Panc1 (cell line): ENCODE measurements at regions not wholly inside any gene's neighbourhood (a gene's known extent, or its start where the extent isn't known, plus 50 kb on each side); places are given as distances from the start of the nearest gene placed in this dataset.

Experiments
- ATAC-seq: fragments of 200-7000 bp; cut with Tn5 transposase; 2 replicates; pipeline ENCODE4 v1.9.1; 2020; ENCODE audit warnings: mild to moderate bottlenecking, moderate library complexity
- BruUV-seq: library from RNA; stranded (reverse); fragments of 400-500 nt; replicated peaks from 2 replicates; lab custom pipeline; 2021; lab: Mats Ljungman, UMichigan
- CTCF ChIA-PET: fragments of 300-600 bp; sonication (Branson Sonifier 250); formaldehyde crosslinking; loops from one replicate; lab custom pipeline; 2022; ENCODE audit warnings: antibody characterized with exemption; lab: Charles Lee
- POLR2A ChIA-PET: fragments of 300-600 bp; sonication (Branson Sonifier 250); formaldehyde crosslinking; loops from one replicate; lab custom pipeline; 2022; ENCODE audit warnings: antibody characterized with exemption; lab: Charles Lee
- DNase-seq: peaks from one replicate; pipeline ENCODE4 v3.0.0-alpha.2; 2010; ENCODE audit warnings: low read depth, low spot score
- H3K27ac ChIP-seq: 2 replicates; pipeline ENCODE4 v1.5.1; 2011; ENCODE audit warnings: mild to moderate bottlenecking, low read length, inconsistent platforms
- H3K27me3 ChIP-seq: fragments of 200-500 bp; sonication (Bioruptor generic); 2 replicates; pipeline ENCODE4 v1.6.0; 2014; ENCODE audit warnings: low read length, inconsistent platforms; ENCODE audit not compliant: control insufficient read depth, insufficient read depth
- H3K36me3 ChIP-seq: fragments of 200-500 bp; sonication (Bioruptor generic); 2 replicates; pipeline ENCODE4 v1.5.1; 2014; ENCODE audit warnings: inconsistent platforms, mild to moderate bottlenecking, low read length, moderate library complexity; ENCODE audit not compliant: control insufficient read depth, insufficient read depth
- H3K4me1 ChIP-seq: 2 replicates; pipeline ENCODE4 v1.5.1; 2011; ENCODE audit warnings: inconsistent platforms, mild to moderate bottlenecking, low read length, moderate library complexity; ENCODE audit not compliant: control insufficient read depth, insufficient read depth
- H3K4me3 ChIP-seq, 2 experiments: 2 replicates each; pipeline ENCODE4 v1.5.1; 2011 to 2012; ENCODE audit warnings: low read depth in 2 of 2, low read length in 2 of 2, mild to moderate bottlenecking in 2 of 2, inconsistent platforms in 1 of 2, moderate library complexity in 1 of 2
- H3K9me3 ChIP-seq: fragments of 200-500 bp; sonication (Bioruptor generic); 2 replicates; pipeline ENCODE4 v1.5.1; 2014; ENCODE audit warnings: low read depth, mild to moderate bottlenecking, inconsistent platforms, low read length, moderate library complexity; ENCODE audit not compliant: control insufficient read depth, insufficient read depth
- POLR2AphosphoS5 ChIP-seq: IDR thresholded peaks from 2 replicates; pipeline ENCODE4 v1.6.1; 2012; ENCODE audit warnings: mild to moderate bottlenecking, low read depth, low read length, moderate library complexity
- SIN3A ChIP-seq: IDR thresholded peaks from 2 replicates; pipeline ENCODE4 v1.6.1; 2012; ENCODE audit warnings: low read depth, mild to moderate bottlenecking, low read length, moderate library complexity, borderline replicate concordance; ENCODE audit not compliant: insufficient read depth
- TCF7L2 ChIP-seq: IDR thresholded peaks from 2 replicates; pipeline ENCODE4 v1.6.1; 2011; ENCODE audit warnings: mild to moderate bottlenecking, low read depth, low read length, inconsistent platforms
- in situ Hi-C: cut with HindIII; loops from 2 replicates; pipeline ENCODE4 v1.10.0; 2016; ENCODE audit warnings: low sequenced_read_pairs, low pct_unique_long_range_greater_than_20kb
- intact Hi-C: fragments of 100-400 bp; cut with micrococcal nuclease; formaldehyde crosslinking; loops from one replicate; pipeline ENCODE4 v1.10.0; 2022; ENCODE audit not compliant: unreplicated experiment
- TF ChIP-seq, protein P1 (sequence below): fragments of 450-650 bp; IDR thresholded peaks from 2 replicates; pipeline ENCODE4 v1.5.1; 2017; ENCODE audit warnings: mild to moderate bottlenecking
- TF ChIP-seq, protein P2 (sequence below), 2 experiments: IDR thresholded peaks; 2 replicates each; pipeline ENCODE4 v1.6.1; 2011 to 2012; ENCODE audit warnings: low read depth in 2 of 2, control low read depth in 1 of 2, low read length in 1 of 2, mild to moderate bottlenecking in 1 of 2, moderate library complexity in 1 of 2; ENCODE audit not compliant: insufficient read depth in 1 of 2

DNA sequence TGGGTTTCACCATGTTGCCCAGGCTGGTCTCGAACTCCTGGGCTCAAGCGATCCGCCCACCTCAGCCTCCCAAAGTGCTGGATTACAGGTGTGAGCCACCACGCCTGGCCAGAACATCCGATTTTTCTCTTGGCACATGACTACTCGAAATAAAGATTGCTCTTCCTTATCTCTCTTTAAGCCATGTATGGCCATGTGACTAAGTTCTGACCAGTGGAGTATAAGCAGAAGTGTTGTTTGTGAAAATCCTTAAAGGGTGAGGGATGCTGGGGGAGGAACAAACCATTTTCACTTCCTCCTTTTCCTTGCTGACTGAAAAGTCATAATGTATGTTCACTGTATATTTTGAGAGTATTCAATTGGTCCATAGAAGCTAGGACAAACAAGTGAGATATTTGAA, 50.7 kb upstream of the ATF7IP start:
- Histone ChIP-seq H3K36me3 (no peaks in the 10 kb centered on the region), H3K27ac (no peak overlapping the region), H3K4me1 (no peaks in the 10 kb centered on the region), H3K9me3 (no peaks in the 10 kb centered on the region), H3K4me3 (no peak overlapping the region), H3K27me3 (no peaks in the 10 kb centered on the region)
- in situ Hi-C loops: no loop called here
- ATAC-seq (no peak), DNase-seq (no peak)
- CTCF ChIA-PET: no interaction called here
- POLR2A ChIA-PET: no interaction called here
- no TSS peak for BruUV-seq
- TF ChIP-seq SIN3A (no peak), TCF7L2 (no peak), POLR2AphosphoS5 (no peak)
- TF ChIP-seq, protein P1, sequence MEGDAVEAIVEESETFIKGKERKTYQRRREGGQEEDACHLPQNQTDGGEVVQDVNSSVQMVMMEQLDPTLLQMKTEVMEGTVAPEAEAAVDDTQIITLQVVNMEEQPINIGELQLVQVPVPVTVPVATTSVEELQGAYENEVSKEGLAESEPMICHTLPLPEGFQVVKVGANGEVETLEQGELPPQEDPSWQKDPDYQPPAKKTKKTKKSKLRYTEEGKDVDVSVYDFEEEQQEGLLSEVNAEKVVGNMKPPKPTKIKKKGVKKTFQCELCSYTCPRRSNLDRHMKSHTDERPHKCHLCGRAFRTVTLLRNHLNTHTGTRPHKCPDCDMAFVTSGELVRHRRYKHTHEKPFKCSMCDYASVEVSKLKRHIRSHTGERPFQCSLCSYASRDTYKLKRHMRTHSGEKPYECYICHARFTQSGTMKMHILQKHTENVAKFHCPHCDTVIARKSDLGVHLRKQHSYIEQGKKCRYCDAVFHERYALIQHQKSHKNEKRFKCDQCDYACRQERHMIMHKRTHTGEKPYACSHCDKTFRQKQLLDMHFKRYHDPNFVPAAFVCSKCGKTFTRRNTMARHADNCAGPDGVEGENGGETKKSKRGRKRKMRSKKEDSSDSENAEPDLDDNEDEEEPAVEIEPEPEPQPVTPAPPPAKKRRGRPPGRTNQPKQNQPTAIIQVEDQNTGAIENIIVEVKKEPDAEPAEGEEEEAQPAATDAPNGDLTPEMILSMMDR: no peak
- TF ChIP-seq, protein P2, sequence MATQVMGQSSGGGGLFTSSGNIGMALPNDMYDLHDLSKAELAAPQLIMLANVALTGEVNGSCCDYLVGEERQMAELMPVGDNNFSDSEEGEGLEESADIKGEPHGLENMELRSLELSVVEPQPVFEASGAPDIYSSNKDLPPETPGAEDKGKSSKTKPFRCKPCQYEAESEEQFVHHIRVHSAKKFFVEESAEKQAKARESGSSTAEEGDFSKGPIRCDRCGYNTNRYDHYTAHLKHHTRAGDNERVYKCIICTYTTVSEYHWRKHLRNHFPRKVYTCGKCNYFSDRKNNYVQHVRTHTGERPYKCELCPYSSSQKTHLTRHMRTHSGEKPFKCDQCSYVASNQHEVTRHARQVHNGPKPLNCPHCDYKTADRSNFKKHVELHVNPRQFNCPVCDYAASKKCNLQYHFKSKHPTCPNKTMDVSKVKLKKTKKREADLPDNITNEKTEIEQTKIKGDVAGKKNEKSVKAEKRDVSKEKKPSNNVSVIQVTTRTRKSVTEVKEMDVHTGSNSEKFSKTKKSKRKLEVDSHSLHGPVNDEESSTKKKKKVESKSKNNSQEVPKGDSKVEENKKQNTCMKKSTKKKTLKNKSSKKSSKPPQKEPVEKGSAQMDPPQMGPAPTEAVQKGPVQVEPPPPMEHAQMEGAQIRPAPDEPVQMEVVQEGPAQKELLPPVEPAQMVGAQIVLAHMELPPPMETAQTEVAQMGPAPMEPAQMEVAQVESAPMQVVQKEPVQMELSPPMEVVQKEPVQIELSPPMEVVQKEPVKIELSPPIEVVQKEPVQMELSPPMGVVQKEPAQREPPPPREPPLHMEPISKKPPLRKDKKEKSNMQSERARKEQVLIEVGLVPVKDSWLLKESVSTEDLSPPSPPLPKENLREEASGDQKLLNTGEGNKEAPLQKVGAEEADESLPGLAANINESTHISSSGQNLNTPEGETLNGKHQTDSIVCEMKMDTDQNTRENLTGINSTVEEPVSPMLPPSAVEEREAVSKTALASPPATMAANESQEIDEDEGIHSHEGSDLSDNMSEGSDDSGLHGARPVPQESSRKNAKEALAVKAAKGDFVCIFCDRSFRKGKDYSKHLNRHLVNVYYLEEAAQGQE (IDR thresholded peaks at IDR 0.05; ENCODE audit: insufficient read depth in 1 of 2, low read depth in 2 of 2, low read length in 1 of 2): no peak
- intact Hi-C loops: no loop called here

- Histone ChIP-seq H3K36me3 (no peaks in the 10 kb centered on the region), H3K4me3 (no peak overlapping the region), H3K9me3 (no peaks in the 10 kb centered on the region), H3K27me3 (no peaks in the 10 kb centered on the region), H3K27ac (no peak overlapping the region), H3K4me1 (no peaks in the 10 kb centered on the region)
- BruUV-seq: no TSS peak
- ChIA-PET CTCF (no interaction called here), POLR2A (no interaction called here)
- in situ Hi-C loops: no loop called here
- DNase-seq: no peak
- no peak for TF ChIP-seq TCF7L2
- no peak for ATAC-seq
- intact Hi-C loops: no loop called here
Measured at GRCh38 chr12:14315501-14315900, 50.0 kb upstream of the ATF7IP start.
